HG03432 (cell line): ENCODE measurements at regions not wholly inside any gene's neighbourhood (a gene's known extent, or its start where the extent isn't known, plus 50 kb on each side); places are given as distances from the start of the nearest gene placed in this dataset.

Source experiments
- ATAC-seq: cut with Tn5 transposase; IDR thresholded peaks from one replicate; pipeline ENCODE4 v1.9.1; 2021; ENCODE audit warnings: mild to moderate bottlenecking, moderate library complexity; ENCODE audit not compliant: unreplicated experiment

- no peak for ATAC-seq
Measured at GRCh38 chr5:163770625-163771024, 265.2 kb downstream of the MAT2B start.

DNA sequence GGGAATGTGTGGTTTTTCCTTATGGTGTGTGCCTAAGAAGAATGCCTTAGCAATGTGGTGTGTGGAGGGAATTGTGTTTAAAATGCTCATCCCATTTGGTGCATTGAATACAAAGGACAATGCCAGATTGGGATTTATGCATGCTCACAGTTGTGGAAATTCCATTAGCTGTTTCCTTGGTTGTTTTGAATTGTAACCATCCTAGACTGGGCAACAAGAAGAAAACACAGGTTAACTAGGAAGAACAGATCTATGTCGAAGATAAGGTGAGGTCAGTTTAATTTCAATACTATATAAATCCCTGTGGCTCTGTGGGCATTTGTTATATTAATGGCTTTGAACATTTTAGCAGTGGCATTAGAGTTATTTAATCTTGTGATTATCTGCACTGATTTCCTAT is 266.8 kb downstream of the MAT2B start:
- no peak for ATAC-seq

DNA sequence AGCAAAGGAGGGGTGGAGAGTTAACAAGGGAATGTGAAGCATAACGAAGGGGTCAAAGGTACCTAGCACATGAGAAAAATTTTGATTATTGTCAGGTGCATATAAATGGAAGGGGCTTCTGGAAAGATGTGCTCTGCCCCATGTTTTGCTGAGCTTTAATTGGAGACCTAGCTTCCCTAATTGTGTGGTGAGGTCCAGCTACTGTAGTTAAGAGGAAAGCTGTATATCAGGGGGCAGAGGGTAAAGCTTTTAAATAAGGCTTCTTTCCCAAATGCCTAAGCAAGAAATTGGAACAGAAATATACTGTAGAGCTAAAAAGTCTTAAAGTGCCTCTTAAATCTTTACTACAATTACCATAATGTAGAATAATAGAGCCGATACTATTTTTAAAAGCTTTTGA is 267.2 kb downstream of the MAT2B start:
- no peak for ATAC-seq

DNA sequence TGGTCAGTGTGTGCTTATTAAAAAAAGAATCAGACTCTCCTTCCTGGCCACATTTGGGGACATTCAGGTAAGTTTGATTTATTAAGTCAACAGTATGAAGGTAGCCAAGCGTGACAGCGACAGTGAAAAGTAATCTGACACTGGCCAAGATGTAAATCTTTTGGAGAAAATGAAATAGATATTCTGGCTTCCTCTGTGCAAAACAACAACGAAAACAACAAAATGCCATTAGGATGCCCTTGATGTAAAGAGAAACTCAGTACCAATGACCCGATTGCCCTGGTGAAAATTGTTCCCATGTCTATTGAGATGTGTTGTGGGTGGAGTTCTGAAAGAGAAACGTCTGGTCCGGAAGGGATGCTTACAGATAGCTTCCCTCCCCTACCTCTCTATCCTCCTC is 267.8 kb downstream of the MAT2B start:
- ATAC-seq = no peak

DNA sequence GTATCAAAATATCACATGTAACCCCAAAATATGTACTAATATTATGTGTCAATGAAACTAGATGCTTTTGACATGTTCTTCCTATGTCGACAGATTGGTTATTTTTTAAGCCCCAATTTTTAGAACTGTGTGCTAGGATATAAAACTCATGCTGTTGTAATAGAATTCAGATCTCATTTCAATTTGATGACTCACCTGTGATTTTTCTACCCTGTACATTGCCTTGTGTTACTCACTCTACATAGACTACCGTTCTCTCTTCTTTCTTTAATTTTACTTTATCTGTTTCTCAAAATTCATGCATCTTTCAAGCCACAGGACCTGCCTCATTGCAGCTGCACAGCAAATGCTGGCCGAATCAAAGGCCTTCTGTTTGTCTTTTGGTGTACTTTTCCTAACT is 284.5 kb downstream of the MAT2B start:
- ATAC-seq = no peak

- no peak for ATAC-seq
Measured at GRCh38 chr5:163790497-163790896, 285.1 kb downstream of the MAT2B start.

GRCh38 chr5:163794993-163795392 is 289.6 kb downstream of the MAT2B start:
- no peak for ATAC-seq

- ATAC-seq = no peak
Measured at GRCh38 chr5:163807781-163808180, 302.4 kb downstream of the MAT2B start.

DNA sequence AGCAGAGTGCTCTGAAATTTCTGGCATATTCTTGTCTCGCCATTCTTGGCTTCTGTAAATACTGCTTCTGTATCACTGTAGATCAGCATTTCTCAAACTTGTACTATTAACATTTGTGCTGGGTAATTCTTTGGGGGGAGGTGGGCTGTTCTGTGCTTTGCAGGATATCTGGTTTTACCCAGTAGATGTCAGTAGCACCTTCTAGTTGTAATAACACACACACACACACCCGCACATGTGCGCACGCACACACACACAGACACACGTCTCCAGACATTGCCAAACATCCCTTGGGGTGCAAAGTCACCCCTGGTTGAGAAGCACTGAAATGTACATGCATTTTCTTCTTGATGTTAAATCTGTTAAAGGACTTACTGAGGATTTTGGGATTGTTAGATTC is 304.1 kb downstream of the MAT2B start:
- ATAC-seq = no peak

- no peak for ATAC-seq
Measured at GRCh38 chr5:163813900-163814299, 308.5 kb downstream of the MAT2B start.

DNA sequence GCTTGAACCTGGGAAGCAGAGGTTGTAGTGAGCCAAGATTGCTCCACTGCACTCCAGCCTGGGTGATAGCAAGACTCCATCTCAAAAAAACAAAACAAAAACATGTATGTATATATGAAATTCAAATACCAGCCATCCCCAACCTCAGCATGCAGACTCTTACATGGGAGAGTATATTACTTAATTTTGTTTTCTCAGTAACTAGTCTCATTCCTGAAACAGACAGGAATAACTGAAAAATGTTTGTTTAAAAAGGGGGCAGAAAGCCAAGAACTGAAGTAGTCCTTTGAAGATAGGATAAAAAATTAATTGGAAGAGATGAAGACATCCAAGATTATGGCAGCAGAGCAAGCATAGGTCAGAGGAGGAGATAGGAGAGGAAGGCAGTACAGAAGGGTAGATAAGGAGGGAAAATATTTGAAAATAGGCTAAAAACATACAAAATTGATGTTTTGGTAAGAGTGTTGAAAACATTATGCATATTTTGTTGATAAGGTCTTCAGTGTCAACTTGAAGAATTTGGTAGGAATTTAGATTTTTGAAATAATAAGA is 309.9 kb downstream of the MAT2B start:
- ATAC-seq = no peak

DNA sequence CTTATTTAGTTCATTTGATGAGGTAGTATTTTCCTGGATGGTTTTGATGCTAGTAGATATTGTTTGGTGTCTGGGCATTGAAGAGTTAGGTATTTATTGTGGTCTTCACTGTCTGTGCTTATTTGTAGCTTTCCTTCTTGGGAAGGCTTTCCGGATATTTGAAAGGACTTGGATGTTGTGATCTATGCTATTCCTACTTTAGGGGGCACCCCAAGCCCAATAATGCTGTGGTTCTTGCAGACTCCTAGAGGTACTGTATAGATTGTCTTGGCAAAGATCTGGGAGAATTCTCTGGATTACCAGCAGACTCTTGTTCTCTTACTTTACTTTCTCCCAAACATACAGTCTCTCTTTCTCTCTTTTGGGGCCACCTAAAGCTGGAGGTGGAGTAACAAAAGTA is 315.7 kb downstream of the MAT2B start:
- no peak for ATAC-seq

DNA sequence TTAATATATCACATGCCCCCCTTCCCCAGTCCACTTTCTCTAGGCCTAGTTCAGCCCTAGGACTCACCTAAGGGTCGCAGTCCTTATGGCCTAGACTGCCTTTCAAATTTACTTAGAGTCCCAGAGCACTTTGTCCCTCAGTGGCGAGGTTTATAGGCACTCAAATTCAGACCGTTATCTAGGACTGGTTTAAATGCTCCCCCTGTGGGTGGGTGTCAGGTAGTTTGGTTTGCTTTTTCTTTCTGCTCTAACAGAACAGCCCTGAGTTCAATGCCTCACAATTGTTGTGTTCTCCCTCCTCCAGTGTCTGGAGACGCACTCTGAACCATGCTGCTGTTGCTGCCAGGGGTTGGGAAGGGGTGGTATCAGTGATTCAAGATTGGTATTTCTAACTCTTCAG is 317.1 kb downstream of the MAT2B start:
- ATAC-seq = no peak

- no peak for ATAC-seq
Measured at GRCh38 chr5:163825661-163826060, 320.2 kb downstream of the MAT2B start.

- ATAC-seq = no peak
Measured at GRCh38 chr5:163826201-163826600, 320.8 kb downstream of the MAT2B start.

- ATAC-seq = no peak
Measured at GRCh38 chr5:163832155-163832554, 326.7 kb downstream of the MAT2B start.

GRCh38 chr5:163838738-163839137 is 333.3 kb downstream of the MAT2B start:
- ATAC-seq = no peak

DNA sequence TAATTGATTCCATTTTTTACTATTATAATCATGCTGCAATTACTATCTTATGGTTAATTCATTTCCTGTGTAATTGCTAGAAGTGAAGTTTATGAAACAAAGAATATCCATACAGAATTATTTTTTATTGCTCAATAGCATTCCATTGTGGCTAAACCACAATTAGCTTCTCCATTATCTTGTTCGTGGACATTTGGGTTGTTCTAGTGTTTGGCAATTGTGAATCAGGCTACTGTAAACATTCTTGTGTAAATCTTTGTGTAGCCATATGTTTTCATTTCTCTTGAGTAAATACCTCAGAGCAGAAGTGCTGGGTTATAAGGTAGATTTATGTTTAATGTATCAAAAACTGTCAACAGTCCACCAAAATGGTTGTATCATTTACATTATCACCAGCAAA is 341.1 kb downstream of the MAT2B start:
- no peak for ATAC-seq

DNA sequence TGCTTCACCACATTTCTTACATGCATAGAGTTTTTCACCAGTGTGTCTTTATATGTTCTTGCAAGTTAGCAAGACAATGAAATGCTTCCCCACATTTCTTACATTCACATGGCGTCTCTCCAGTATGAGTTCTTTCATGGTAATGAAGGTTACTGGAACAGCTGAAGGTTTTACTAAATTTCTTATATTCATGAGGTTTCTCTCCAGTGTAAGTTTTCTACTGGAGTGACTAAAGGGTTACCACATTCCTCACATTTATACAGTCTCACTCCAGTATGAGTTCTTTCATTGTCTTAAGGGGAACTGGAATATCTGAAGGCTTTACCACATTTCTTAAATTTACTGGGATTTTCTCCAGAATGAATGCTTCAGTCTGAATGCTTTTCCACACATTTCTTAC is 350.3 kb downstream of the MAT2B start:
- no peak for ATAC-seq

DNA sequence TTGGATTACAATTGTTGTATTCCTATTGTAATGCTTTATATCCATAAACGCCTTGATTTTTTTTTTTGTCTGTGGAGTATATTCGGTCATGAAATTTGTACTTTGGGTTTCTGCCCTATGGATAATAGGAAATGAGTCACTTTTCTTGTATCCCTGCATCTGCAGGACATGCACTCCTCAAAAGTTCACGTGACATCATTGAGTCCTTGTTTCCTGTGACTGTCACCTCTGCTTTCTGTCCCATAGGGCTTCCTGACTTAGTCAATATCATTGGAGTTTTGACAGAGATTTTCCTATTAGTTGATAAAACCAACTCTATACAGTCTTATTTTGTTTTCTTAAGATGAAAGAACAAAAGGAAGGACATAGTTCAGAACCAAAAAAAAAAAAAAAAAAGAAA is 356.3 kb downstream of the MAT2B start:
- ATAC-seq = no peak

DNA sequence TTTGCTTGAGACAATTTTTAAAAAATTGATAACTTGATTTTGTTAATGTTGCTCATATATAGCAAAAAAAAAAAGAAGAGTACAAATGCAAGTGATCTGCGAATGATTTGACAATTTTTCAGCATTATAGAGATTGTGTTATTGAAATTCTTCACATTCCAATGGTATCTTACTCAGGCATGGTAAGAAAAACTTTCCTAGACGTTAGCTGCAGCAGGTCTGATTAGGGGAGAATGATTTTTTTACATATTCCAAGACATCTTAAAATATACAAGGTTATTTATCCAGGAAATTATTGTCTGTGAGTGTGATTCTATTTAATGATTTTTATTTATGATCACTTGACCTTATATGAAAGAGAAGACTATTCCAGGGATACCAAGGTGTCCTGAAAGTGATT is 361.9 kb downstream of the MAT2B start:
- no peak for ATAC-seq

GRCh38 chr5:163867738-163868137 is 362.3 kb downstream of the MAT2B start:
- no peak for ATAC-seq

- ATAC-seq = no peak
Measured at GRCh38 chr5:163869581-163869980, 364.2 kb downstream of the MAT2B start.

- ATAC-seq = no peak
Measured at GRCh38 chr5:163870441-163870840, 365.0 kb downstream of the MAT2B start.
